SU-DHL-6 (cell line): ENCODE measurements at regions not wholly inside any gene's neighbourhood (a gene's known extent, or its start where the extent isn't known, plus 50 kb on each side); places are given as distances from the start of the nearest gene placed in this dataset.

Source experiments
- CTCF ChIP-seq: fragments of 200-600 bp; sonication (generic); IDR thresholded peaks from one replicate; pipeline ENCODE4 v1.5.1; 2017; ENCODE audit warnings: antibody characterized with exemption, mild to moderate bottlenecking, low read length, moderate library complexity; ENCODE audit not compliant: insufficient read depth, poor library complexity, severe bottlenecking
- EZH2phosphoT487 ChIP-seq: fragments of 200-600 bp; sonication (generic), shearing (Covaris generic); conservative IDR thresholded peaks from 2 replicates; pipeline ENCODE4 v1.6.1; 2018; ENCODE audit warnings: mild to moderate bottlenecking, antibody characterized with exemption, low read length, moderate library complexity, mixed read lengths

- TF ChIP-seq CTCF (no peak), EZH2phosphoT487 (no peak)
Observed at GRCh38 chr13:60837806-60838205, 440.8 kb downstream of the TDRD3 start.
